ENCODE measurements at regions not wholly inside any gene's neighbourhood (a gene's known extent, or its start where the extent isn't known, plus 50 kb on each side); places are given as distances from the start of the nearest gene placed in this dataset.

DNA sequence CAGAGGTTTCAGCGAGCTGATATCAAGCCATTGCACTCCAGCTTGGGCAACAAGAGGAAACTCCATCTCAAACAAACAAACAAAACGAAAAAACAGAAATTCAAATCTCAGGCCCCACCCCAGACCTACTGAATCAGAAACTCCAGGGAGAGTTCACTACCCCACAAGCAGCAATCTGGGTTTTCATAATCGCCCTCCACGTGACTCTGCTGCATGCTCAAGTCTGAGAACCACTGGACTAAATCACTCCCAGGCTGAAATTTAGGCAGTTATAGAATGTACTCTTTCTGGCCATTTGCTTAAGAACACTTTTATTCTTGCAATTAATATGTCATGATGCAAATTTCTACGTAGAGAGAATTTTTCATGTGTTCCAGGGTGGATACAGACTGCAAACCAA is 287.3 kb downstream of the USP46 start:
- no peaks in the 10 kb centered on the region for H3K9me3 ChIP-seq (ENCODE audit: control insufficient read depth in 4 of 4, low read length in 3 of 4)
- H3K36me3 ChIP-seq (ENCODE audit: control insufficient read depth in 4 of 4, insufficient read depth in 3 of 4, low read depth in 1 of 4, low read length in 3 of 4) = no peaks in the 10 kb centered on the region
- no peak for DNase-seq (ENCODE audit: low spot score)
- no peak overlapping the region for H3K27ac ChIP-seq (ENCODE audit: low read depth in 1 of 2, low read length in 2 of 2)
- no peaks in the 10 kb centered on the region for H3K27me3 ChIP-seq (ENCODE audit: control insufficient read depth in 4 of 4, insufficient read depth in 4 of 4, low read length in 3 of 4)
- H3K4me1 ChIP-seq (ENCODE audit: control insufficient read depth in 4 of 4, insufficient read depth in 4 of 4, low read length in 3 of 4) = no peaks in the 10 kb centered on the region
- WGBS = 86% methylated on average over 5 of the region's 5 CpGs
- H3K4me3 ChIP-seq (ENCODE audit: low read depth in 1 of 3, low read length in 3 of 3) = no peak overlapping the region
- TF ChIP-seq, protein P1, sequence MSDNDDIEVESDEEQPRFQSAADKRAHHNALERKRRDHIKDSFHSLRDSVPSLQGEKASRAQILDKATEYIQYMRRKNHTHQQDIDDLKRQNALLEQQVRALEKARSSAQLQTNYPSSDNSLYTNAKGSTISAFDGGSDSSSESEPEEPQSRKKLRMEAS (IDR thresholded peaks at IDR 0.05) = no peak
- TF ChIP-seq TAF1 (conservative IDR thresholded peaks at IDR 0.05) (no peak), CTCF (IDR thresholded peaks at IDR 0.05; ENCODE audit: low read depth, low read length, missing input control) (no peak), HNF4A (conservative IDR thresholded peaks at IDR 0.05) (no peak), RXRA (IDR thresholded peaks at IDR 0.05) (no peak), EGR1 (IDR thresholded peaks at IDR 0.05; ENCODE audit: low read depth in 2 of 2) (no peak), HNF4G (IDR thresholded peaks at IDR 0.05) (no peak), GABPA (IDR thresholded peaks at IDR 0.05 in 1 of 2, conservative IDR thresholded peaks at IDR 0.05 in 1 of 2) (no peak), REST (IDR thresholded peaks at IDR 0.05) (no peak), YY1 (IDR thresholded peaks at IDR 0.05) (no peak), ATF3 (IDR thresholded peaks at IDR 0.05) (no peak), JUND (IDR thresholded peaks at IDR 0.05) (no peak), NR2F2 (IDR thresholded peaks at IDR 0.05) (no peak), RAD21 (IDR thresholded peaks at IDR 0.05) (no peak), SP1 (IDR thresholded peaks at IDR 0.05) (no peak), FOXA2 (IDR thresholded peaks at IDR 0.05) (no peak)
- TF ChIP-seq, protein P2, sequence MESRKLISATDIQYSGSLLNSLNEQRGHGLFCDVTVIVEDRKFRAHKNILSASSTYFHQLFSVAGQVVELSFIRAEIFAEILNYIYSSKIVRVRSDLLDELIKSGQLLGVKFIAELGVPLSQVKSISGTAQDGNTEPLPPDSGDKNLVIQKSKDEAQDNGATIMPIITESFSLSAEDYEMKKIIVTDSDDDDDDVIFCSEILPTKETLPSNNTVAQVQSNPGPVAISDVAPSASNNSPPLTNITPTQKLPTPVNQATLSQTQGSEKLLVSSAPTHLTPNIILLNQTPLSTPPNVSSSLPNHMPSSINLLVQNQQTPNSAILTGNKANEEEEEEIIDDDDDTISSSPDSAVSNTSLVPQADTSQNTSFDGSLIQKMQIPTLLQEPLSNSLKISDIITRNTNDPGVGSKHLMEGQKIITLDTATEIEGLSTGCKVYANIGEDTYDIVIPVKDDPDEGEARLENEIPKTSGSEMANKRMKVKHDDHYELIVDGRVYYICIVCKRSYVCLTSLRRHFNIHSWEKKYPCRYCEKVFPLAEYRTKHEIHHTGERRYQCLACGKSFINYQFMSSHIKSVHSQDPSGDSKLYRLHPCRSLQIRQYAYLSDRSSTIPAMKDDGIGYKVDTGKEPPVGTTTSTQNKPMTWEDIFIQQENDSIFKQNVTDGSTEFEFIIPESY (IDR thresholded peaks at IDR 0.05) = no peak
- H3K9ac ChIP-seq (ENCODE audit: low read depth in 1 of 2, low read length in 2 of 2) = no peak overlapping the region

DNA sequence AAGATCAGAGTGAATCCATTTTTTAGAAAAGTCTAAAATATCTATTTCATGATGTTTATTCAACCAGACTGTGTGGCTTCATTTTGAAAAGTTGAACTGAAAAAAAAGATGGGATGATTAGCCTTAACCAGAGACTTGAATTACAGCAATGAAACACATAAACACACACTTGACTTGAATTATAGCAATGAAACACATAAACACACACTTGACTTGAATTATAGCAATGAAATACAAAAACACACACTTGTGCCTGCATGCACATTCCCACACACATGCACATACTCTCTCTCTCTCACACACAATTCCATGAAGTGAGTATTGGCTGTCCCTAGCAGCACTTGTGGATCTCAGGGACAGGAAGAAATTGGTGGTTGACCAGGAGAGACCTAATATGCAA is 286.8 kb downstream of the USP46 start:
- DNase-seq (ENCODE audit: low spot score) = no peak
- Histone ChIP-seq H3K27me3 (ENCODE audit: control insufficient read depth in 4 of 4, insufficient read depth in 4 of 4, low read length in 3 of 4) (no peaks in the 10 kb centered on the region), H3K4me1 (ENCODE audit: control insufficient read depth in 4 of 4, insufficient read depth in 4 of 4, low read length in 3 of 4) (no peaks in the 10 kb centered on the region), H3K4me3 (ENCODE audit: low read depth in 1 of 3, low read length in 3 of 3) (no peak overlapping the region), H3K9me3 (ENCODE audit: control insufficient read depth in 4 of 4, low read length in 3 of 4) (no peaks in the 10 kb centered on the region), H3K27ac (ENCODE audit: low read depth in 1 of 2, low read length in 2 of 2) (no peak overlapping the region), H3K36me3 (ENCODE audit: control insufficient read depth in 4 of 4, insufficient read depth in 3 of 4, low read depth in 1 of 4, low read length in 3 of 4) (no peaks in the 10 kb centered on the region), H3K9ac (ENCODE audit: low read depth in 1 of 2, low read length in 2 of 2) (no peak overlapping the region)
- TF ChIP-seq ATF3 (IDR thresholded peaks at IDR 0.05) = no peak
- no peak for TF ChIP-seq HNF4A (conservative IDR thresholded peaks at IDR 0.05)
- TF ChIP-seq HNF4G (IDR thresholded peaks at IDR 0.05) = no peak
- no peak for TF ChIP-seq FOXA2 (IDR thresholded peaks at IDR 0.05)
- TF ChIP-seq, protein P1 (IDR thresholded peaks at IDR 0.05) = no peak
- TF ChIP-seq FOXA1 (IDR thresholded peaks at IDR 0.05) = no peak
- no peak for TF ChIP-seq RAD21 (IDR thresholded peaks at IDR 0.05)
- TF ChIP-seq EGR1 (IDR thresholded peaks at IDR 0.05; ENCODE audit: low read depth in 2 of 2) = no peak
- TF ChIP-seq NR2F2 (IDR thresholded peaks at IDR 0.05) = no peak
- TF ChIP-seq GABPA (IDR thresholded peaks at IDR 0.05 in 1 of 2, conservative IDR thresholded peaks at IDR 0.05 in 1 of 2) = no peak
- TF ChIP-seq, protein P2 (IDR thresholded peaks at IDR 0.05) = no peak
- no peak for TF ChIP-seq RXRA (IDR thresholded peaks at IDR 0.05)
- no peak for TF ChIP-seq TAF1 (conservative IDR thresholded peaks at IDR 0.05)
- TF ChIP-seq JUND (IDR thresholded peaks at IDR 0.05) = no peak

Measured in liver (tissue), 8 donors.